SK-N-SH (cell line): ENCODE measurements at regions not wholly inside any gene's neighbourhood (a gene's known extent, or its start where the extent isn't known, plus 50 kb on each side); places are given as distances from the start of the nearest gene placed in this dataset.

ENCODE experiments used
- CTCF ChIA-PET: fragments of 300-600, 350-600 bp; formaldehyde crosslinking; extraction: SDS; loops from one replicate; lab custom pipeline; 2021; lab: Yijun Ruan, JAX
- POLR2A ChIA-PET: fragments of 350-600 bp; sonication (Branson Sonifier 250); formaldehyde crosslinking; extraction: SDS; loops from one replicate; lab custom pipeline; 2020; ENCODE audit warnings: antibody characterized with exemption, inconsistent platforms; lab: Yijun Ruan, JAX
- DNase-seq: peaks from one replicate; pipeline ENCODE4 v3.0.0; 2012
- H2AFZ ChIP-seq: fragments of 200-600 bp; sonication (generic); 2 replicates; pipeline ENCODE4 v1.8.1; 2016; ENCODE audit warnings: antibody characterized with exemption, mild to moderate bottlenecking, low read depth
- H3F3A ChIP-seq: fragments of 200-600 bp; sonication (generic); replicated peaks from 2 replicates; pipeline ENCODE3; 2016; ENCODE audit warnings: antibody characterized with exemption, mild to moderate bottlenecking; ENCODE audit not compliant: insufficient read depth
- H3K27ac ChIP-seq, 2 experiments: fragments of 200-500 bp in 1 of 2; fragments of 200-600 bp in 1 of 2; sonication (Bioruptor generic) in 1 of 2; sonication (generic), shearing (Covaris generic) in 1 of 2; 2 replicates each; pipeline versions ENCODE4 v1.5.1 to v1.6.1; 2014 to 2016; ENCODE audit warnings: low read depth in 2 of 2, inconsistent platforms in 1 of 2, low read length in 1 of 2, mild to moderate bottlenecking in 1 of 2, mixed read lengths in 1 of 2
- H3K27me3 ChIP-seq: fragments of 200-600 bp; sonication (generic), shearing (Covaris generic); 2 replicates; pipeline ENCODE4 v1.6.1; 2016; ENCODE audit warnings: mixed run types; ENCODE audit not compliant: insufficient read depth
- H3K36me3 ChIP-seq, 2 experiments: fragments of 200-500 bp in 1 of 2; fragments of 200-600 bp in 1 of 2; sonication (Bioruptor generic) in 1 of 2; sonication (generic) in 1 of 2; replicated peaks in 1 of 2; 2 replicates each; pipeline versions ENCODE3 to v1.5.1; 2014 to 2016; ENCODE audit warnings: low read length in 1 of 2, mild to moderate bottlenecking in 1 of 2; ENCODE audit not compliant: insufficient read depth in 2 of 2, control insufficient read depth in 1 of 2
- H3K4me1 ChIP-seq, 2 experiments: fragments of 200-500 bp in 1 of 2; fragments of 200-600 bp in 1 of 2; sonication (Bioruptor generic) in 1 of 2; sonication (generic), shearing (Covaris generic) in 1 of 2; 2 replicates each; pipeline versions ENCODE4 v1.5.1 to v1.6.1; 2014 to 2016; ENCODE audit warnings: low read depth in 1 of 2, low read length in 1 of 2, mixed run types in 1 of 2; ENCODE audit not compliant: insufficient read depth in 2 of 2, control insufficient read depth in 1 of 2
- H3K4me2 ChIP-seq: fragments of 200-600 bp; sonication (generic), shearing (Covaris generic); 2 replicates; pipeline ENCODE4 v1.6.1; 2017; ENCODE audit warnings: mixed run types
- H3K4me3 ChIP-seq, 2 experiments: fragments of 200-500 bp in 1 of 2; fragments of 200-600 bp in 1 of 2; sonication (Bioruptor generic) in 1 of 2; sonication (generic), shearing (Covaris generic) in 1 of 2; 2 replicates each; pipeline versions ENCODE4 v1.5.1 to v1.8.1; 2014 to 2016; ENCODE audit warnings: low read depth in 2 of 2, inconsistent platforms in 1 of 2, low read length in 1 of 2, mild to moderate bottlenecking in 1 of 2, mixed read lengths in 1 of 2, moderate library complexity in 1 of 2
- H3K79me2 ChIP-seq: fragments of 200-600 bp; sonication (generic); 2 replicates; pipeline ENCODE4 v1.8.1; 2017; ENCODE audit warnings: mild to moderate bottlenecking; ENCODE audit not compliant: insufficient read depth
- H3K9ac ChIP-seq: fragments of 200-600 bp; sonication (generic); 2 replicates; pipeline ENCODE4 v1.6.1; 2017; ENCODE audit warnings: mixed run types
- H3K9me2 ChIP-seq: fragments of 200-600 bp; sonication (generic); 2 replicates; pipeline ENCODE4 v1.6.1; 2017; ENCODE audit warnings: mixed run types
- H3K9me3 ChIP-seq: fragments of 200-600 bp; sonication (generic); 2 replicates; pipeline ENCODE4 v1.6.1; 2017; ENCODE audit warnings: mixed run types, mild to moderate bottlenecking, moderate library complexity
- H4K20me1 ChIP-seq: fragments of 200-600 bp; sonication (generic); 2 replicates; pipeline ENCODE4 v1.6.1; 2017; ENCODE audit warnings: mild to moderate bottlenecking, mixed run types; ENCODE audit not compliant: insufficient read depth
- ELF1 ChIP-seq: IDR thresholded peaks from 2 replicates; pipeline ENCODE4 v1.4.0; 2012
- EP300 ChIP-seq, 2 experiments: IDR thresholded peaks; 2 replicates each; pipeline versions ENCODE4 v1.4.0 to v1.6.1; 2012; ENCODE audit warnings: borderline replicate concordance in 1 of 2, low read depth in 1 of 2, low read length in 1 of 2
- FOXJ3 ChIP-seq: sonication (generic); formaldehyde crosslinking; IDR thresholded peaks from 2 replicates; pipeline ENCODE4 v1.5.1; 2020; ENCODE audit warnings: mild to moderate bottlenecking, missing genetic modification reagents
- GABPA ChIP-seq: IDR thresholded peaks from 2 replicates; pipeline ENCODE4 v1.4.0; 2012; ENCODE audit warnings: low read depth, mild to moderate bottlenecking
- JUND ChIP-seq: IDR thresholded peaks from 2 replicates; pipeline ENCODE4 v1.4.0; 2012
- MEF2A ChIP-seq: IDR thresholded peaks from 2 replicates; pipeline ENCODE4 v1.4.0; 2012; ENCODE audit warnings: low read depth, borderline replicate concordance
- POLR2AphosphoS5 ChIP-seq: IDR thresholded peaks from 2 replicates; pipeline ENCODE4 v1.6.1; 2012; ENCODE audit warnings: low read depth, low read length
- RAD21 ChIP-seq: IDR thresholded peaks from 2 replicates; pipeline ENCODE4 v1.6.1; 2012; ENCODE audit warnings: mild to moderate bottlenecking, low read length
- RCOR1 ChIP-seq: fragments of 150-350 bp; IDR thresholded peaks from 2 replicates; pipeline ENCODE4 v1.6.1; 2017; ENCODE audit warnings: antibody characterized with exemption, low read length
- REST ChIP-seq: IDR thresholded peaks from 2 replicates; pipeline ENCODE4 v1.6.1; 2012; ENCODE audit warnings: mild to moderate bottlenecking, low read depth, low read length, moderate library complexity
- RFX5 ChIP-seq: IDR thresholded peaks from 2 replicates; pipeline ENCODE4 v1.6.1; 2012; ENCODE audit warnings: mild to moderate bottlenecking, improper control_type of control experiment, low read length
- RXRA ChIP-seq: IDR thresholded peaks from 2 replicates; pipeline ENCODE4 v1.4.0; 2012; ENCODE audit warnings: low read depth, mild to moderate bottlenecking, borderline replicate concordance
- SMC3 ChIP-seq: IDR thresholded peaks from 2 replicates; pipeline ENCODE4 v1.6.1; 2012; ENCODE audit warnings: low read depth, low read length, improper control_type of control experiment
- TCF12 ChIP-seq: IDR thresholded peaks from 2 replicates; pipeline ENCODE4 v1.4.0; 2012
- ZBTB33 ChIP-seq: IDR thresholded peaks from 2 replicates; pipeline ENCODE4 v1.4.0; 2012; ENCODE audit warnings: low read depth, borderline replicate concordance
- WGBS: methylation state at CpG from one replicate; pipeline ENCODE4 v1.1.6; 2017; ENCODE audit warnings: low lambda C conversion rate; 5-methylcytosine and 5-hydroxymethylcytosine counted together
- TF ChIP-seq, protein P1 (sequence below): IDR thresholded peaks from 2 replicates; pipeline ENCODE4 v1.4.0; 2012; ENCODE audit warnings: low read depth, borderline replicate concordance
- TF ChIP-seq, protein P2 (sequence below): IDR thresholded peaks from 2 replicates; pipeline ENCODE4 v1.4.0; 2012; ENCODE audit warnings: low read depth
- TF ChIP-seq, protein P3 (sequence below): IDR thresholded peaks from 2 replicates; pipeline ENCODE4; 2012

DNA sequence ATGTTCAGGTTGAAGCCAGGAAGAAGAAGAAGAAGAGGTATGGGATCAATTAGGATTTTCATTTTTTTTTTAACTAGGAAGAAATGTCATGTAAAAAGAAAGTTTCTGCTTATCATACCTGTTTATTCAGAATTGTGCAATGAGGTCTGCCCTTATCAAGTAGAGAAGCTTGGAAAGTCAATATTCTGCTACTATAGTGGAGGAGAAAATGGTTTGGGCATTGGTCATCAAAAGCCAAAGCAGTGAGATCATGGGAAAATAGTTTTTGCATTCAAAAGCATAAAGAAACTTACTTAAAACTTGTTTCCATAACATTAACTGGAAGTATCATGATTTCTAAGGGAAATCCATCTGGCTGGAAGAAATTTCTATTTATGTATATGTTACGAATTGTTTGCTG, 1239.2 kb downstream of the NSUN3 start:
- Histone ChIP-seq H3K4me2 (no peak overlapping the region), H3K79me2 (no peaks in the 10 kb centered on the region), H3K36me3 (no peaks in the 10 kb centered on the region), H3K9me3 (no peaks in the 10 kb centered on the region), H3K4me3 (no peak overlapping the region), H3K27me3 (no peaks in the 10 kb centered on the region), H4K20me1 (no peaks in the 10 kb centered on the region), H3K9me2 (no peaks in the 10 kb centered on the region), H3F3A (no peaks in the 10 kb centered on the region), H3K9ac (no peak overlapping the region; the same call in 1 of the 2 replicates), H2AFZ (0 out of 2 replicates have a peak overlapping the region, but pooled peaks have one; percentile 24), H3K4me1 (no peaks in the 10 kb centered on the region), H3K27ac (peak overlapping the region in 1 of 2 experiments; percentile 43; a peak in 2 of 4 replicates)
- 41% methylated on average over 1 of the region's 1 CpG for WGBS
- no peak for DNase-seq
- ChIA-PET POLR2A (no interaction called here), CTCF (no interaction called here)
- TF ChIP-seq, protein P1, sequence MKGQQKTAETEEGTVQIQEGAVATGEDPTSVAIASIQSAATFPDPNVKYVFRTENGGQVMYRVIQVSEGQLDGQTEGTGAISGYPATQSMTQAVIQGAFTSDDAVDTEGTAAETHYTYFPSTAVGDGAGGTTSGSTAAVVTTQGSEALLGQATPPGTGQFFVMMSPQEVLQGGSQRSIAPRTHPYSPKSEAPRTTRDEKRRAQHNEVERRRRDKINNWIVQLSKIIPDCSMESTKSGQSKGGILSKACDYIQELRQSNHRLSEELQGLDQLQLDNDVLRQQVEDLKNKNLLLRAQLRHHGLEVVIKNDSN = no peak
- no peak for TF ChIP-seq JUND
- TF ChIP-seq REST = no peak
- no peak for TF ChIP-seq SMC3
- TF ChIP-seq EP300 (IDR thresholded peaks at IDR 0.05; ENCODE audit: borderline replicate concordance in 1 of 2, low read depth in 1 of 2, low read length in 1 of 2) = no peak
- no peak for TF ChIP-seq GABPA
- no peak for TF ChIP-seq POLR2AphosphoS5
- TF ChIP-seq, protein P2, sequence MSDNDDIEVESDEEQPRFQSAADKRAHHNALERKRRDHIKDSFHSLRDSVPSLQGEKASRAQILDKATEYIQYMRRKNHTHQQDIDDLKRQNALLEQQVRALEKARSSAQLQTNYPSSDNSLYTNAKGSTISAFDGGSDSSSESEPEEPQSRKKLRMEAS = no peak
- no peak for TF ChIP-seq ZBTB33
- no peak for TF ChIP-seq MEF2A
- no peak for TF ChIP-seq RCOR1
- no peak for TF ChIP-seq RXRA
- no peak for TF ChIP-seq FOXJ3 (CRISPR knock-in tag)
- TF ChIP-seq, protein P3, sequence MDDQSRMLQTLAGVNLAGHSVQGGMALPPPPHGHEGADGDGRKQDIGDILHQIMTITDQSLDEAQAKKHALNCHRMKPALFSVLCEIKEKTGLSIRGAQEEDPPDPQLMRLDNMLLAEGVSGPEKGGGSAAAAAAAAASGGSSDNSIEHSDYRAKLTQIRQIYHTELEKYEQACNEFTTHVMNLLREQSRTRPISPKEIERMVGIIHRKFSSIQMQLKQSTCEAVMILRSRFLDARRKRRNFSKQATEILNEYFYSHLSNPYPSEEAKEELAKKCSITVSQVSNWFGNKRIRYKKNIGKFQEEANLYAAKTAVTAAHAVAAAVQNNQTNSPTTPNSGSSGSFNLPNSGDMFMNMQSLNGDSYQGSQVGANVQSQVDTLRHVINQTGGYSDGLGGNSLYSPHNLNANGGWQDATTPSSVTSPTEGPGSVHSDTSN = no peak
- TF ChIP-seq TCF12 = no peak
- no peak for TF ChIP-seq RFX5
- no peak for TF ChIP-seq RAD21
- no peak for TF ChIP-seq ELF1
